Stimulated activated CD8-positive, alpha-beta memory T cell treated with anti-CD3 and anti-CD28 coated beads, Interleukin-15, amount 100 ng/mL, for 4 hours (primary cell): ENCODE measurements at regions not wholly inside any gene's neighbourhood (a gene's known extent, or its start where the extent isn't known, plus 50 kb on each side); places are given as distances from the start of the nearest gene placed in this dataset.

Experiments used
- DNase-seq, 2 donors: peaks; one replicate each; pipeline ENCODE4 v3.0.0-alpha.2; 2020; ENCODE audit warnings: low read depth in 2 of 2

- no peak for DNase-seq
These were observed 162.2 kb downstream of the GADD45G start for GRCh38 chr9:89766991-89767390.

DNA sequence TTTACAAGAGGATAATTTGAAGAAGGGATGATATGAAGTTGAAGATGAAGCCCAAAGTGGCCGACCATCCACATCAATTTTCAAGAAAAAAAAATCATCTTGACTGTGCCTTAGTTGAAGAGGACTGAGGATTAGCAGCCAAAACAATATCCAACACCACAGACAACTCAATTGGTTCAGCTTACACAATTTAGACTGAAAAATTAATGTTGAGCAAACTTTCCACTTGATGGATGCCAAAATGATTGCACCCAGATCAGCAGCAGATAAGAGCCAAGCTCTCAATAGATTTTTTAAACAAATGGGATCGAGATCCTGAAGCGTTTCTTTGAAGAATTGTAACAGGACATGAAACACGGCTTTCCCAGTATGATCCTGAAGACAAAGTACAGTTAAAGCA lies 163.2 kb downstream of the GADD45G start:
- DNase-seq: no peak

DNA sequence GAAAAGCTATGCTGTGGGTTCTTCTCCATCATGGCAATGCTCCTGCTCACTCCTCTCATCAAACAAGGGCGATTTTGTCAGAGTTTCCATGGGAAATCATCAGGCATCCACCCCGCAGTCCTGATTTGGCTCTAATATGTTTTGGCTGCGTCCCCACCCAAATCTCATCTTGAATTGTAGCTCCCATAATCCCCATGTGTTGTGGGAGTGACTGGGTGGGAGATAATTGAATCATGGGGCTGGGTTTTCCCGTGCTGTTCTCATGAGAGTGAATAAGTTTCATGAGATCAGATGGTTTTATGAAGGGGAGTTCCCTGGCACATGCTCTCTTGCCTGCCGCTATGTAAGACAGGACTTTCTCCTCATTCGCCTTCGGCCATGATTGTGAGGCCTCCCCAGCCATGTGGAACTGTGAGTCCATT lies 163.8 kb downstream of the GADD45G start:
- no peak for DNase-seq

DNA sequence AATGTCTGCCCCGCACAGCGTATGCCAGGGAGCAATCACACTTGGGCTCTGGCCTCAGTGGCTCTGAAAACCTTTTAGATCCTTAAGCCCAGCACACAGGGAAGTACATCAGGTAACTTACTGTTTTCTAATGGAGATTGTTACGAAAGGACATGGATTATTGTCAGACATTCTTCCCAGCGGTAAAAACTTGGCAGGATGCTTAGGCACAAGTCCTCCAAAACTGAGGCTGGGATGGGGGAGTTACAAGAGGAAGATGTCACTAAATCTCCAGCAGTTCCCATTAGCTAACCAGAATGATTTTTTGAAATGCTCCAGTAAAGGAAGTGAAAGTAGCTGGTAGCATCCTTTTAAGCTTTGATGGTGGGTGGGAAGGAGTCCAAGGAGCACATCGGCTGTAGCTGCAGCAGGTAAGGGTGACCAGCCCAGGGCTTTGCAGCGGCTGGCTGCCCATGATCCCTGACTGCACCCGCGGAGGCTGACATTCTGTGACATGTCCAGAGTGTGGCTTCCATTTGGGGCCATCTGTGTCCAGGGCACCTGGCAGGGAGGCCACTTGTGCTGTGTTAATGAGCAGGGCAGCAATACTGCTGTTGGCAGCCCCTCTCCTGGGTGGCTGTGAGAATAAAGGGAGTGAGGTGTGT lies 165.8 kb downstream of the GADD45G start:
- no peak for DNase-seq

DNA sequence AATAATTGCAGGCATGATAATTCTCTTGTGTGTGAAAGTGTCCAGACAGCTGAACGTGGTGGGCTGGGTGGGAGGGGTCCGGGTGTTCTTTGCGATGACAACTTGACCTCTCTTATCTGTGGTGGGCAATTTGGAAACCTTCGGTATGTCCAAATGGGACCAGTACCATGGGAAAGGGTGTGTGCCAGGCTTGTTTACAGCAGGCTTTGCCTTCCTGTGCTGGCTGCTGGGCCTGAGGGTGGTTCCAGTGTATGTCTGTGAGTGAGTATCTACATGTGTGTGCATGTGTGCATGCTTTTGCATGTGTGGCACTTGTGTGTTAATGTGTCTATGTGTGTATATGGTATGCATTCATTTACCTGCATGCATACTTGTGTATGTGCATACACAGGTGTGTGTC lies 166.4 kb downstream of the GADD45G start:
- DNase-seq: no peak

- no peak for DNase-seq
These were observed 168.4 kb downstream of the GADD45G start for GRCh38 chr9:89773170-89773569.

- DNase-seq: no peak
These were observed 170.1 kb downstream of the GADD45G start for GRCh38 chr9:89774858-89775370.

GRCh38 chr9:89775641-89776040 lies 170.8 kb downstream of the GADD45G start:
- no peak for DNase-seq

DNA sequence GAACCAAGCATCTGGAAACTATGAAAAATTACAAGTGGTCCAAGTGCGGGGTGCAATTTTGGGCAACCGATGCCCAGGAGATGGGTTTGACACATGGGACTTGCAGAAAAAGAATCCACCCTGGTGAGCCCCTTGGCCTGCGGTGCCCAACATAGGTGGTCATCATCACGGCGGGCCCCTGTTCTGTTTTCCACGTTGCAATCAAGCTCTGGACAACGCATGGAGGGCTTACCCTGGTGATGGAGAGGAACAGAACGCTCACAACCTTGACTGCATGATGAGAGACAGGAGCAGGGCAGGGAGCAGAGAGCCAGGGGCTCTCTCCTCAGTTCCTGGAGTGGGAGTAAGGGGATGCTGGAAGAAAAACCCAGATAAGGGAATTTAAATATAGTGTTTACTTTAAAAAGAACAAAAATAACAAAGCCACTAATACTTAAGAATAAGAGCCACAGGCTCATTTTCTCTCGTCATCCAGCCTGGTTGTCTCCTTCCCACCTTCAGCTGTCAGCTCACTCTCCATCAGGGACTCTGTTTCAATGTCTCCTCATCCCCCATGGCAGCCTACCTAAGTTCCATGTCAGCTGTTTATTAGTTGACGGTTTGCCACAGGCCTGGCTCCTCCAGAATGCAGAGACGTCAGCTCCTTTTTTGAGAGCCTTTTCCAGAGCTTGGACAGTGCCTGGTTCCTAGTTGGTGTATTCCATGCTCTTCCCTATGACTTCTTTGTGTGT lies 172.1 kb downstream of the GADD45G start:
- DNase-seq: no peak

GRCh38 chr9:89777544-89777943 lies 172.7 kb downstream of the GADD45G start:
- no peak for DNase-seq

DNA sequence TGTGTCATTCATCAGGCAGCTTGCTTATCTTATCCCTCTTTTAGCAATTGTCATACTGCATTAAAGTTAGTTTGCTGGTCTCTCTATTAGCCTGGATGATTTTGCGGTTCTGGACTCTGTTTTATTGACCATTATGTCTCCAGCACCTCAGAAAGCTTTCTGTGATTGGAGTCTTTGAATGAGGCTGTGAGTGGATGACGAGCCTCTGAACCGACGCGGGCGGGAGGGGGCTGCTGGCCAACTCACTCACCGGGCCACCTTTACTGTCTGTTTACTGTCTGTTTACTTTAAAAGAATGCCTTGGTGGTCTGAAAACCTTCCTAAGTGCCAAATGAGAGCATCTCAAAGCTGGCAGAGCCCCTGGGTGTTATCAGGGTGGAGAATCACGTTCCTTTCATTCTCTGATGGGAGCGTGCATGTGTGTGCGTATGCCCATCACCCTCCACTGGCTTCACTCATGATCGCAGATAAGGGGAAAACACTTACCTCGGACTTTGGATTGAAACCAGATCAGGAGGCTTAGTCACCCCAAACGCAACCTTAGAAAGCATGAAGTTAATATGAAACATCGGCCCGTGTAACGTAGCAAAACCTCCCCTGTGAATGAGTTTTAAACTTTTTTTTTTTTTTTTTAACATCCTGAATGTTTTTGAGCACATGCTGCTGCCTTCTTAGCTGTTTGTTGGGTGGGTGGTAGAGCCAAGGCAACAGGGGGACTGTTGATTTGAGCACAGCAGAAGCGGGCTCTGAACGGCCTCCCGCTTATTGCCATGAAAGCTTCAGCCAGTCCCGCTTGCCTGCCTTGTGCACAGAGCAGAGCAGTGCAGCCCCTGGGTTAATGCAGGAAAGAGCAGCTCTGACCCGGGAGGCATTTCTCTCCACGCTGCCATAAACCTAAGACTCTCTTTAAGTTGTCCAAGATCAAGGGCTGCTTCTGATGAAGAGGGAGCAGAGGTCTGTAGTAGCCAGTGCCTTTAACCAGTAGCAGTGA lies 173.6 kb downstream of the GADD45G start:
- DNase-seq: no peak

DNA sequence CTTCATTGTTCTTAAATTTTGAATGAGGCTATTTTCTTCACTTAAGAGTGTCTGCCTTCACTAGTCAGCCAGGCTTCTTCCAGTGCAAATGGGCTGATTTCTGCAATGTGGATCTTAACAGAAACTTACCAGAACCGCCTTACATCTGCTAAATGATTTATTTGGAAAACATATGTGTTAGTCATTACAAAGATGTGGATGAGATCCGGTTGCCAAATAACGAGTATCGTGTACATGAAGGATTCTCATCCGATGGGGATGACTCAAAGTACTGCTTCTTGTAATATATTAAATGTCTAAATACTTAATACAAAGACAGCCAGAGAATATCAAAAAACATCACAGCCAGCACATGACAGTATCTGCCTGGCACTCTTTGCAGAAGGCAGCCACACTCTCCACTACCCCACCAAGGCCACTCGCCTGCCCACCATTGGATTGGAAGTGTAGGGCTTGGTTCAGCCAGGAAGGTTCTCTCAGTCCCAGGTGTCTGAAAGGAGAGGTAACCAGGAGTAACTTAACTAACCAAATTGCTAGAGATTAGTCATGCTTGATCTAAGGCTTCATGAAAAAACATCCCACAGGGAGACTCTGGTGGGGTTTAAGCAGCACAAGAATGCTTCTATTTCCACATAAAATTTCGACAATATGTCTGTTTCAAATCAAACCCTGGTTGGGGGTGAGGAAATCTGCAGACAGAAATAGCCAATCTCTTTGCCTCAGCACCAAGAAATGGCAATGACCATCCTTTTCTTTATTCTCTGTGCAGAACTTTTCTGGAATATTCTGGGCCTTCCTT lies 174.8 kb downstream of the GADD45G start:
- no peak for DNase-seq

DNA sequence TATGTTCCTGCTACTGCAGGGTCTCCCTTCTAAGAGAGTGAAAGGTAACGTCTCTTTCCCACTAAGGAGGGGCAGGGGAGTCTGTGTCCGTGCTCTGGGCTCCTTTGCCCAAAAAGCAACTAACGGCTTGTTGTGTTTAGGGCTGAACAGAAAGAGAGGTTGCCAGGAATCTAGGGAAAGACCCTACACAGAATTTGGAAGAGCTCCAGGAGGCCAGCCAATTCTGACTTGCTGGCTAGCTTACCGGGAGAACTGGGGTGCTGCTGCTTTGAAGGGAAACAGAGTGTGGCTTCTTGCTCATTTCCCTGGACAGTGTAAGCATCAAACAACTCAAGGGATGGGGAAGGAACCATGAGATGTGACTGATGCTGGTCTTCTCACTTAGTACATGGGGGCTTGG lies 176.1 kb downstream of the GADD45G start:
- no peak for DNase-seq

DNA sequence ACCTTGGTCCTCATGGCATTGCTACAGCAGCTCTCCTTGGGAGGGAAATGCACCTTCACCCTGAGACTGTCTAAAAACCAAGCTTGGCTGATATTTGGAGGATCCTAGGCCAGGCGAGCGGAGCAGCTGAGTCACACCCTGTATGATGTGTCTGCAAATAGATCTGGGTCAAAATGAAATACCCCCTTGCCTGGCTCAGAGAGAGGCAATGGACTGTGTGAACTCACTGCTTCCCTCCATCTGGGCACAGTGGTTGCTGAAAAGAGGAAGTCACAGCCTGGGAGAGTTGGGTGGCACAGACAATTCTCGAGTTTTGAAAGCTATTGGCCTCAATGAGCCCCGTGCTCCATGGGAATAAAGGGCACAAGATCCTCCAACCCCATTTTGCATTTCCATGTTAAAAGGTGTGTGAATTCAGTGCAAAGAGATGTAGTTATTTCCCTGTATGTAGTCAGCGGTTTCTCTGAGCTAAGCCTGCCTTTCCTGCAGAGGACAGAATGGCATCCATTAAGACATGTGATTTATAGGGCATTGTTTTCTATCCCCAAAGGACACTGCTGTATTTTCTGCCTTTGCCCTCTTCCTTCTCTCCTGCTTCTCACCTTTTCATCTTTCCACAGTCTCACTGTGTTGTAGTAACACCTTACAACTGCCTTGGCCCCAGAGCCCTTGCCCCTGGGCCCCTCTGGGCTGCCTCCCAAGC lies 177.2 kb downstream of the GADD45G start:
- DNase-seq: no peak

DNA sequence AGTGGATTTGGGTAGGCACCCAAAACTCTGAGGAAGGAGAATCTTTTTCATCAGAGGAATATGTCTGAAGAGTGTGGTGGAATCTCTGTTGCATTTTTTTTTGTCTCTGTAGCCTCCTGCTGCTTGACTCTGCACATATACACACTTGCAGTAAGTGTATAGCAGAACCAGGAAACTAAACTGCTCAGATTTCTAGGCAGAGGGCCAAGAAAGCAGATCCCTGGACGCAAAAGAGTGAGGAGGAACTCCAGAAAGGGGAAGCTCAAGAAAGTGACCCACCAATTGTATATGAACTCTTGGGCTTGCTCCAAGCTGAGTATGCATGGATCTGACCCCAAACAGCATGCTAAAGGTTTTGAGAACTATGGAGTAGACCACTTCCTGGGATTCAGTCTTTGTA lies 181.8 kb downstream of the GADD45G start:
- no peak for DNase-seq

DNA sequence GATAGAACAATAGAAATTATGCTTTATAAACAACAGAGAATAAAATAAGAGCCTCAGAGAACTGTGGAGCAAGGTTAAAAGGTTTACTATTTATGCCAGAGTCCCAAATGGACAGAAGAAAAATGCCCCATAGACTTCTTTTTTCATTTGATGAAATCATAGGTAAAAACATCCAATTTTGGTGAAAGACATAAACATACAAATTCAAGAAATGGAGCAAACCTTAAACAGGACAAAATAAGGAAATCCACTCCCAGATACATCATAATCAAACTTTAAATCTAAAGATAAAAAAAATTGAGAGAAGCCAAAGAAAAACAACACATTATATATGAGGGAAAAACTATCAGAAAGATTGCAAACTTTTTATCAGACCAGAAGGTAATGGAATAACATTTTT lies 182.8 kb downstream of the GADD45G start:
- no peak for DNase-seq

- DNase-seq: no peak
These were observed 183.6 kb downstream of the GADD45G start for GRCh38 chr9:89788434-89788833.

GRCh38 chr9:89789922-89790510 lies 185.2 kb downstream of the GADD45G start:
- DNase-seq: no peak

DNA sequence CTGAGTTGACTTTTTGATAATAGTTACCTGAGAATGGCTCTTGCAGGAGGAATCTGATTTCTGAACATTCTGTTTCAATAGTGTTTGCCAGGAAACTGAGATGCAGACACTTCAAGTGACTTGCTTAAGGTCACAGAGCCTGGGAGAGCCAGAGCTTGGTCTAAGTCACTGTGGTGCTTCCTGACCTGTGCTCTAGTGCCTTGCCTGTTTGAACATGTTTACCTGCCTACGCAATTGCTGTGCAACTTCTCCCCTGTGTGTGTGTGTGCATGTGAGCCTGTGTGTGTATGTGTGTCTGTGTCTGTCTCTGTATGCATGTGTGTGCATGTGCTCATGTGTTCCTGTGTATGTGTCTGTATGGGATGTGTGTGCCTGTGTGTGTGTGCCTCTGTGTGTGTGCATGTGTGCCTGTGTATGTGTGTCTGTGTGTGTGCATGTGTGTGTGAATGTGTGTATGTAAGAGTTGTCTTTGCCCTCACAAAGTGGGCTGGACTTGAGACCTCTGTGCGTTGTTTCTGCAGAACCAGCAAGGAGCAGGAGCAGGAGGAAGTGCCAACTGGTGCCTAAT lies 185.8 kb downstream of the GADD45G start:
- DNase-seq: no peak

DNA sequence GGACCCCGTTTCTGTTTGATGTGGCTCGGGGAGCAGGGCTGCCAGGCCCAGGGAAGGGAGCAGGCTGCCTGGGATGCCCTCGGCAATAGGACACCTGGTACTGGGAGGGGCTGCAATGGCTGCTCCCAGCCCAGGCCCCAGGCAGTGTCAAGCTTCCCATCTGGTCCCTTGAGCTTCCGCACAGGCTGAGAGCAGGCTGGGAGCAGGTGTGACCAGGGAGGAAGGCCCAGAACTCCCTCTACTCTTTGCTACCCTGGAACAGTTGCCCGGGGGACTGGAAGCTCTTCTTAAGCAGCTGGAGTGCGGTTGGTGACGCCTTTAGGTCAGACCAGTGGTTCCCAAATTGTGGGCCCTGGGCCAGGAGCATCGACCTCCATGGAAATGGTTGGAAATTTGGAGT lies 186.9 kb downstream of the GADD45G start:
- no peak for DNase-seq
